ENCODE measurements at regions not wholly inside any gene's neighbourhood (a gene's known extent, or its start where the extent isn't known, plus 50 kb on each side); places are given as distances from the start of the nearest gene placed in this dataset.

GRCh38 chr14:65159281-65160062 is 57.2 kb upstream of the MAX start:
- H3K4me3 ChIP-seq (replicated peaks; ENCODE audit: insufficient read depth, low read length) = no peak overlapping the region
- H3K27me3 ChIP-seq (ENCODE audit: insufficient read depth, poor library complexity, severe bottlenecking) = no peaks in the 10 kb centered on the region
- no peak for DNase-seq (ENCODE audit: low read depth in 1 of 2, low spot score in 1 of 2)

GRCh38 chr14:65160091-65160490 is 57.8 kb upstream of the MAX start:
- Histone ChIP-seq H3K27ac (replicated peaks) (no peak overlapping the region), H3K27me3 (ENCODE audit: insufficient read depth, poor library complexity, severe bottlenecking) (no peaks in the 10 kb centered on the region), H3K4me3 (replicated peaks; ENCODE audit: insufficient read depth, low read length) (no peak overlapping the region)
- no peak for DNase-seq (ENCODE audit: low read depth in 1 of 2, low spot score in 1 of 2)
- TF ChIP-seq GABPA (IDR thresholded peaks at IDR 0.05; ENCODE audit: low read depth) (no peak), CTCF (IDR thresholded peaks at IDR 0.05; ENCODE audit: insufficient read depth, low read length) (no peak)

More at GRCh38 chr14:65159281-65160062, 57.2 kb upstream of the MAX start:
- no peak overlapping the region for H3K27ac ChIP-seq (replicated peaks)
- TF ChIP-seq POLR2AphosphoS5 (IDR thresholded peaks at IDR 0.05; ENCODE audit: low read depth) = no peak
- TF ChIP-seq SPI1 (IDR thresholded peaks at IDR 0.05; ENCODE audit: borderline replicate concordance, low read depth) = no peak
- no peak for TF ChIP-seq CTCF (IDR thresholded peaks at IDR 0.05; ENCODE audit: insufficient read depth, low read length)
- no peak for TF ChIP-seq REST (IDR thresholded peaks at IDR 0.05; ENCODE audit: insufficient replicate concordance, low read depth)
- TF ChIP-seq GABPA (IDR thresholded peaks at IDR 0.05; ENCODE audit: low read depth) = no peak

- H3K27me3 ChIP-seq (ENCODE audit: insufficient read depth, poor library complexity, severe bottlenecking) = no peaks in the 10 kb centered on the region
- DNase-seq (ENCODE audit: low read depth in 1 of 2, low spot score in 1 of 2) = no peak
- TF ChIP-seq SPI1 (IDR thresholded peaks at IDR 0.05; ENCODE audit: borderline replicate concordance, low read depth) = no peak
- TF ChIP-seq CTCF (IDR thresholded peaks at IDR 0.05; ENCODE audit: insufficient read depth, low read length) = no peak
- no peak for TF ChIP-seq POLR2AphosphoS5 (IDR thresholded peaks at IDR 0.05; ENCODE audit: low read depth)
- TF ChIP-seq GABPA (IDR thresholded peaks at IDR 0.05; ENCODE audit: low read depth) = no peak
- no peak for TF ChIP-seq REST (IDR thresholded peaks at IDR 0.05; ENCODE audit: insufficient replicate concordance, low read depth)
- no peak overlapping the region for H3K4me3 ChIP-seq (replicated peaks; ENCODE audit: insufficient read depth, low read length)
- no peak overlapping the region for H3K27ac ChIP-seq (replicated peaks)
Observed at GRCh38 chr14:65162031-65162430, 59.7 kb upstream of the MAX start.

Measured in HL-60 (cell line).